Sigmoid colon (tissue), 6 donors: ENCODE measurements at regions not wholly inside any gene's neighbourhood (a gene's known extent, or its start where the extent isn't known, plus 50 kb on each side); places are given as distances from the start of the nearest gene placed in this dataset.

Experiments used
- DNase-seq: peaks from one replicate; pipeline ENCODE4 v3.0.0-alpha.2; 2019
- H3K27ac ChIP-seq, 4 donors: fragments of 200-600 bp; sonication (generic); one replicate each; pipeline ENCODE4 v1.5.1; 2016 to 2019; ENCODE audit warnings: mild to moderate bottlenecking in 1 of 4
- H3K27me3 ChIP-seq, 3 donors: fragments of 200-600 bp; sonication (generic); one replicate each; pipeline ENCODE4 v1.5.1; 2019; ENCODE audit warnings: mild to moderate bottlenecking in 1 of 3
- H3K36me3 ChIP-seq, 4 donors: fragments of 200-600 bp; sonication (generic); one replicate each; pipeline ENCODE4 v1.5.1; 2016 to 2019
- H3K4me1 ChIP-seq, 4 donors: fragments of 200-600 bp; sonication (generic); one replicate each; pipeline ENCODE4 v1.5.1; 2017 to 2019
- H3K4me3 ChIP-seq, 4 donors: fragments of 200-600 bp; sonication (generic); one replicate each; pipeline ENCODE4 v1.5.1; 2017 to 2019; ENCODE audit warnings: mild to moderate bottlenecking in 2 of 4, moderate library complexity in 1 of 4
- H3K9me3 ChIP-seq, 4 donors: fragments of 200-600 bp in 3 of 4; sonication (generic) in 3 of 4; one replicate each; pipeline versions ENCODE4 v1.5.1 to v1.6.1; 2013 to 2019
- CTCF ChIP-seq, 4 experiments: fragments of 450-650 bp in 3 of 4; fragments of 200-600 bp in 1 of 4; IDR thresholded peaks; one replicate each; pipeline ENCODE4 v1.5.1; 2016 to 2019; ENCODE audit warnings: antibody characterized with exemption in 4 of 4, mild to moderate bottlenecking in 3 of 4, moderate library complexity in 2 of 4
- EP300 ChIP-seq, 4 donors: sonication (generic); formaldehyde crosslinking; IDR thresholded peaks; one replicate each; pipeline ENCODE4 v1.6.1; 2017; ENCODE audit warnings: antibody characterized with exemption in 4 of 4
- POLR2A ChIP-seq, 2 donors: fragments of 450-650 bp; IDR thresholded peaks; one replicate each; pipeline ENCODE4 v1.6.1; 2016; ENCODE audit warnings: antibody characterized with exemption in 2 of 2, mild to moderate bottlenecking in 2 of 2, moderate library complexity in 2 of 2
- POLR2AphosphoS5 ChIP-seq, 4 donors: sonication (generic); formaldehyde crosslinking; IDR thresholded peaks; one replicate each; pipeline ENCODE4 v1.6.1; 2017; ENCODE audit warnings: antibody characterized with exemption in 4 of 4
- WGBS, 2 donors: extraction: QIAGEN DNeasy Blood & Tissue Kit; methylation state at CpG; one replicate each; pipeline ENCODE4 v1.1.7; 2013; 5-methylcytosine and 5-hydroxymethylcytosine counted together
- intact Hi-C: fragments of 100-400 bp; cut with DNase I; formaldehyde crosslinking; loops from one replicate; pipeline ENCODE4 v1.15.1; 2023
- donor health status: healthy with polysubstance abuse.
- donor health status: healthy.

GRCh38 chr12:116633476-116633875, 74.3 kb downstream of the MAP1LC3B2 start:
- intact Hi-C loops: no loop called here
- H3K27me3 ChIP-seq: no peaks in the 10 kb centered on the region
- no peak for DNase-seq
- no peak overlapping the region for H3K27ac ChIP-seq
- WGBS, 2 donors: 17 to 64% methylated on average over 5 of the region's 5 CpGs
- TF ChIP-seq POLR2A (IDR thresholded peaks at IDR 0.05) (no peak), EP300 (IDR thresholded peaks at IDR 0.05) (no peak), POLR2AphosphoS5 (IDR thresholded peaks at IDR 0.05) (no peak), CTCF (IDR thresholded peaks at IDR 0.05) (no peak)
- no peak overlapping the region for H3K4me3 ChIP-seq
- H3K36me3 ChIP-seq: no peaks in the 10 kb centered on the region
- H3K9me3 ChIP-seq: no peaks in the 10 kb centered on the region
- H3K4me1 ChIP-seq: no peaks in the 10 kb centered on the region

- intact Hi-C loops: no loop called here
- Histone ChIP-seq H3K27me3 (no peaks in the 10 kb centered on the region), H3K4me3 (no peak overlapping the region), H3K4me1 (no peaks in the 10 kb centered on the region), H3K27ac (no peak overlapping the region), H3K9me3 (no peaks in the 10 kb centered on the region), H3K36me3 (no peaks in the 10 kb centered on the region)
- no peak for DNase-seq
- WGBS, 2 donors: 83 to 91% methylated on average over 4 of the region's 4 CpGs
- TF ChIP-seq CTCF (IDR thresholded peaks at IDR 0.05) (no peak), POLR2A (IDR thresholded peaks at IDR 0.05) (no peak), POLR2AphosphoS5 (IDR thresholded peaks at IDR 0.05) (no peak), EP300 (IDR thresholded peaks at IDR 0.05) (no peak)
Observed at GRCh38 chr12:116631619-116632018, 72.4 kb downstream of the MAP1LC3B2 start.

GRCh38 chr12:116630762-116631161, 71.6 kb downstream of the MAP1LC3B2 start:
- no peaks in the 10 kb centered on the region for H3K4me1 ChIP-seq
- H3K4me3 ChIP-seq: no peak overlapping the region
- DNase-seq: no peak
- H3K9me3 ChIP-seq: no peaks in the 10 kb centered on the region
- WGBS, 2 donors: 25 to 67% methylated on average over 7 of the region's 7 CpGs
- H3K27ac ChIP-seq: no peak overlapping the region
- intact Hi-C loops: no loop called here
- H3K27me3 ChIP-seq: no peaks in the 10 kb centered on the region
- TF ChIP-seq CTCF (IDR thresholded peaks at IDR 0.05): no peak
- no peak for TF ChIP-seq POLR2A (IDR thresholded peaks at IDR 0.05)
- no peaks in the 10 kb centered on the region for H3K36me3 ChIP-seq

GRCh38 chr12:116629480-116629879, 70.3 kb downstream of the MAP1LC3B2 start:
- no peak for DNase-seq

More at GRCh38 chr12:116629480-116629879, 70.3 kb downstream of the MAP1LC3B2 start:
- intact Hi-C loops: no loop called here
- Histone ChIP-seq H3K27me3 (no peaks in the 10 kb centered on the region), H3K4me1 (no peaks in the 10 kb centered on the region), H3K4me3 (no peak overlapping the region), H3K9me3 (no peaks in the 10 kb centered on the region), H3K36me3 (no peaks in the 10 kb centered on the region), H3K27ac (no peak overlapping the region)
- WGBS, 2 donors: 81 to 82% methylated on average over 10 of the region's 10 CpGs
- TF ChIP-seq CTCF (IDR thresholded peaks at IDR 0.05) (no peak), EP300 (IDR thresholded peaks at IDR 0.05) (no peak), POLR2A (IDR thresholded peaks at IDR 0.05) (no peak), POLR2AphosphoS5 (IDR thresholded peaks at IDR 0.05) (no peak)
